ENCODE measurements at regions not wholly inside any gene's neighbourhood (a gene's known extent, or its start where the extent isn't known, plus 50 kb on each side); places are given as distances from the start of the nearest gene placed in this dataset.

DNA sequence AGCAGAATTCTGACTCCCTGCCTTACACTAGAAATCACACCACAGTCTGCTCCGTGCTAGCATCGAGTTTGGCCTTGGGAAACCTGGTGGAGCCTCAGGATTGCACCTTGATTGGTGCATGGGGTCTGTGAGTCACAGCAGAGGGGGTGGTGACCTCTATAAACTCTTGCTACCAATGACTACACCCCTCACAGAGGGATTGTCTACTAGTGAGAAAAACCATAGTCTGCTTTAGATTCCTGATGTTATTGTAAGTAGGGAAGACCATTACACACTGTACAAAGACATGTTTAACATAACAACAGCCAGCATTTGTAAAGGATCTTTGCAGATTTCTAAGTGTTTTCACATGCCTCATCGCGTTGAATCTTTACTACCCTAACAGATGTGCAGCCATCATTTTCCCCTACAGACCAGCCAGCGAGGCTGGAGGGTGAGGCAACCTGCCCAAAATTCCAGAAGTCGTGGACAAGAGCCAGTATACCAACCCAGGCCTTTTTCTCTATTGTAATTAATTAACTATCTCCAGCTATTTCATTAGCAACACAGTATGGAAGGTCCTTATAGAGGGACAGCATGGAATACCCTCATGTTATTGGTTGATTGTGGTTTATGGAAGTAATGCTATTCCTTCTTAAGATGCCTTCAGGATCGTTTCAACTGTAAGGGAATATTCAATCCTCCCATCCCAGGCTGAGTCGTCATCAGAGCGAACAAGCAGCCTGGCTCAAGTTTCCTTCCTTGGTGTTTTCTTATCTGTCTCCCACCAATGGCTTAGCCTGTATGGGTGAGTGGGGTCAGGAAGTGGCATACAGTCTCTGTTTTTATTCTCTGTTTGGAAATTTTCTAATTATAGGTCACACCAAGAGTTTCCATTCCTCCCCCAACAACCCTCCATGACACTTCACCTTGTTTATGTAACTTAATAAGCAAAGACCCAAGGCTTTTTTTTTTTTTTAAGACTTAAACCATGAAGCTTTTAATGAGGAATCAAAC, 55.9 kb upstream of the KDR start:
- H3K36me3 ChIP-seq (replicated peaks in 1 of 2), result no peaks in the 10 kb centered on the region
- H3K4me1 ChIP-seq (replicated peaks in 1 of 2), result peaks cover 0 to 8% of the 10 kb centered on the region in 2 donors
- WGBS, 4 donors, result 60 to 69% (median 63%) methylated on average over 9 of the region's 9 CpGs
- no peak overlapping the region for H3K27ac ChIP-seq
- no peak for DNase-seq
- TF ChIP-seq, protein P1, sequence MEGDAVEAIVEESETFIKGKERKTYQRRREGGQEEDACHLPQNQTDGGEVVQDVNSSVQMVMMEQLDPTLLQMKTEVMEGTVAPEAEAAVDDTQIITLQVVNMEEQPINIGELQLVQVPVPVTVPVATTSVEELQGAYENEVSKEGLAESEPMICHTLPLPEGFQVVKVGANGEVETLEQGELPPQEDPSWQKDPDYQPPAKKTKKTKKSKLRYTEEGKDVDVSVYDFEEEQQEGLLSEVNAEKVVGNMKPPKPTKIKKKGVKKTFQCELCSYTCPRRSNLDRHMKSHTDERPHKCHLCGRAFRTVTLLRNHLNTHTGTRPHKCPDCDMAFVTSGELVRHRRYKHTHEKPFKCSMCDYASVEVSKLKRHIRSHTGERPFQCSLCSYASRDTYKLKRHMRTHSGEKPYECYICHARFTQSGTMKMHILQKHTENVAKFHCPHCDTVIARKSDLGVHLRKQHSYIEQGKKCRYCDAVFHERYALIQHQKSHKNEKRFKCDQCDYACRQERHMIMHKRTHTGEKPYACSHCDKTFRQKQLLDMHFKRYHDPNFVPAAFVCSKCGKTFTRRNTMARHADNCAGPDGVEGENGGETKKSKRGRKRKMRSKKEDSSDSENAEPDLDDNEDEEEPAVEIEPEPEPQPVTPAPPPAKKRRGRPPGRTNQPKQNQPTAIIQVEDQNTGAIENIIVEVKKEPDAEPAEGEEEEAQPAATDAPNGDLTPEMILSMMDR (IDR thresholded peaks at IDR 0.05), result no peak
- no peak for TF ChIP-seq POLR2A (IDR thresholded peaks at IDR 0.05)
- intact Hi-C loops (cut with DNase I), result no loop called here
- H3K27me3 ChIP-seq, result no peaks in the 10 kb centered on the region
- no peaks in the 10 kb centered on the region for H3K9me3 ChIP-seq (replicated peaks in 1 of 3)
- H3K4me3 ChIP-seq, result no peak overlapping the region

DNA sequence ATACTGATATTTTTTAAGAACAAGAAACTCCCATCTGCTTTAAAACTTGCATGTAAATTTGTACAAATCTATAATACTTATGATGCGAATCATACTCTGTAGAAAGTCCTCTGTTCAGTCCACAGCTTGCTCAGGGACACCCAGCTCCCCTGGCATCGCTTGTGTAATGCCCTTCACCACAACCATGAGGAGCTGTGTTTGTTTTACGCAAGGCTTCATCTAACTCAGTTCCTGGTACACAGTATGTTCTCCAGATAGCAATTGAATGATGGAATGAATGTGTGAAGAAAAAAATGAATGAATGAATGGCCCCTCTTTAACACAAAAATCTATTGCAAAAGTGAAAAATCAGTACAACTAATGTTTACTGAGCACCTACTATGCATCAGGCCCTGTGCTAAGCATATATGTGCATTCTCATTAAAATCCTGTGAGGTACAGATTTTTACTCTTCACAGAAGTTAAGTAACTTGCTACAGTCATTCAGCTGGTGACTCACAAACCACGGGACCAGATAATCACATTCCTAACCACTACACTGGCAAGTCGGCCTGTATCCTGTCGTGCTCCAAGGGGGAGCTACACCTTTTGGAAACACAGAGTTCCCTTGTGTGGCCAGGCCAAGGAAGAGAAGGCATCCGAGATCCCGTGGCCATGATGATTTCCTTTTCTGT, 58.7 kb upstream of the KDR start:
- 45 to 65% (median 56%) methylated on average over 8 of the region's 8 CpGs for WGBS, 4 donors
- Histone ChIP-seq H3K9me3 (replicated peaks in 1 of 3) (no peaks in the 10 kb centered on the region), H3K4me1 (replicated peaks in 1 of 2) (peaks cover 0 to 8% of the 10 kb centered on the region in 2 donors), H3K36me3 (replicated peaks in 1 of 2) (no peaks in the 10 kb centered on the region), H3K27me3 (no peaks in the 10 kb centered on the region), H3K27ac (peak overlapping the region in 1 of 5 donors; percentile 72), H3K4me3 (no peak overlapping the region)
- TF ChIP-seq, protein P1 (IDR thresholded peaks at IDR 0.05), result no peak
- TF ChIP-seq POLR2A (IDR thresholded peaks at IDR 0.05), result no peak
- peak in 5 of 7 donors; percentile 22 to 50 (median 33) for DNase-seq
- intact Hi-C loops (cut with DNase I), result no loop called here

DNA sequence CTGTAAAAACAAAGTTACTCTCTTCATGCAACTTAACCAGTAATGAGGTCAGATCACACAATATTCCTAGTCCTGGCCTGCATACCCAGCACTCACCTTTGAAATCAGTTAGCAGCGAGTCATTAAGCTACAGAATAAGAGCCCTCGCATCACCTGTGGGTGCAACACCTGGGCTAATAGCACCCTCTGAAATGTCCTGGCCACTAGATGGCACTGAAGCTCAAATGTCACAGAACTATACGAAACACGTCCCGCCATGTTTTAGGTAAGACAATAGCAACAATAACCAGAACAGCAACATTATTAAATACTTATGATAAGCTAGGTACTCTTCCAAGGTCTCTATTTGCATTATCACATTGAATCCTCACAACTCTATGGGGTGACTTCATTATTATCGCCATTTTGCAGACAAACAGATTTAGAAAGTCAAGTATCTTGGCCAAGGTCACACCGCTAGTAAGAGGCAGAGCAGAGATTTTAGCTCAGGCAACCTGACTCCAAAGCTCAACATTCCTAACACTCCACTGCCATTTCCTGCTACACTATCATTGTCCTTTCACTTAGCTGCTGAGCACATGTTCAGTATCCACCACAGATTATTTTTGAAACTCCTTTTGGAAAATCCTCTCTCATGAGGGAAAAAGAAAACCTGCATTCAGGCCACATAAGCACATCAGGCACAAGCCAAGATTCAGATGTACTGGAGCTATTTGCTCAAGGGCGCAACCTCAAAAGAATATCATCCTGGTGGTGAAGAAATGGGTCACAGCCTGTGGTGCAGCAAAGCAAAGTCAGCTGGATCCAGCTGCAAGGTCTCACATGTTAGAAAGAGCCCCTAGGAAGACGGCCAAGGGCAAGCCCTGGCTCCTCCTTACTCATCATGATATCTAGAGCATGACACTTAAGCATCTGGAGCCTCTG, 59.5 kb upstream of the KDR start:
- Histone ChIP-seq H3K9me3 (replicated peaks in 1 of 3) (no peaks in the 10 kb centered on the region), H3K36me3 (replicated peaks in 1 of 2) (no peaks in the 10 kb centered on the region), H3K4me3 (no peak overlapping the region), H3K27ac (peak overlapping the region in 1 of 5 donors; percentile 72), H3K27me3 (no peaks in the 10 kb centered on the region), H3K4me1 (replicated peaks in 1 of 2) (peaks cover 0 to 8% of the 10 kb centered on the region in 2 donors)
- no peak for TF ChIP-seq POLR2A (IDR thresholded peaks at IDR 0.05)
- TF ChIP-seq, protein P1 (IDR thresholded peaks at IDR 0.05), result peak in 1 of 6 experiments; percentile 11
- 58 to 67% (median 62%) methylated on average over 9 of the region's 9 CpGs for WGBS, 4 donors
- intact Hi-C loops (cut with DNase I), result no loop called here
- DNase-seq, result peak in 6 of 7 donors; percentile 17 to 64 (median 26)

All from adrenal gland (tissue), 9 donors.